ENCODE measurements at regions not wholly inside any gene's neighbourhood (a gene's known extent, or its start where the extent isn't known, plus 50 kb on each side); places are given as distances from the start of the nearest gene placed in this dataset.
A peak's percentile ranks its signal among the peaks of the same experiment; 100 is the strongest.

GRCh38 chr13:78430166-78430791, 173.1 kb downstream of the POU4F1 start:
- in situ Hi-C loops (cut with HindIII; ENCODE audit: low sequenced_read_pairs): no loop called here
- DNase-seq (ENCODE audit: low spot score): no peak

- in situ Hi-C loops (cut with HindIII; ENCODE audit: low sequenced_read_pairs): no loop called here
- DNase-seq (ENCODE audit: low spot score): no peak
Measured at GRCh38 chr13:78428646-78429045, 174.7 kb downstream of the POU4F1 start.

GRCh38 chr13:78426183-78426582, 177.2 kb downstream of the POU4F1 start:
- in situ Hi-C loops (cut with HindIII; ENCODE audit: low sequenced_read_pairs): no loop called here
- DNase-seq (ENCODE audit: low spot score): no peak

GRCh38 chr13:78420814-78421213, 182.5 kb downstream of the POU4F1 start:
- in situ Hi-C loops (cut with HindIII; ENCODE audit: low sequenced_read_pairs): no loop called here
- no peak for DNase-seq (ENCODE audit: low spot score)

GRCh38 chr13:78413887-78414553, 189.3 kb downstream of the POU4F1 start:
- in situ Hi-C loops (cut with HindIII; ENCODE audit: low sequenced_read_pairs): no loop called here
- no peak for DNase-seq (ENCODE audit: low spot score)

GRCh38 chr13:78410847-78411246, 192.5 kb downstream of the POU4F1 start:
- no peak for DNase-seq (ENCODE audit: low spot score)
- in situ Hi-C loops (cut with HindIII; ENCODE audit: low sequenced_read_pairs): no loop called here

- no peak for DNase-seq (ENCODE audit: low spot score)
- in situ Hi-C loops (cut with HindIII; ENCODE audit: low sequenced_read_pairs): no loop called here
Measured at GRCh38 chr13:78410164-78410563, 193.2 kb downstream of the POU4F1 start.

GRCh38 chr13:78409172-78409571, 194.2 kb downstream of the POU4F1 start:
- in situ Hi-C loops (cut with HindIII; ENCODE audit: low sequenced_read_pairs): no loop called here
- DNase-seq (ENCODE audit: low spot score): no peak

GRCh38 chr13:78404846-78405360, 198.4 kb downstream of the POU4F1 start:
- in situ Hi-C loops (cut with HindIII; ENCODE audit: low sequenced_read_pairs): no loop called here
- DNase-seq (ENCODE audit: low spot score): no peak

GRCh38 chr13:78402708-78403400, 200.5 kb downstream of the POU4F1 start:
- DNase-seq (ENCODE audit: low spot score): no peak
- in situ Hi-C loops (cut with HindIII; ENCODE audit: low sequenced_read_pairs): no loop called here

GRCh38 chr13:78401873-78402707, 201.3 kb downstream of the POU4F1 start:
- no peak for DNase-seq (ENCODE audit: low spot score)
- in situ Hi-C loops (cut with HindIII; ENCODE audit: low sequenced_read_pairs): no loop called here

GRCh38 chr13:78398743-78399410, 204.5 kb downstream of the POU4F1 start:
- in situ Hi-C loops (cut with HindIII; ENCODE audit: low sequenced_read_pairs): no loop called here
- no peak for DNase-seq (ENCODE audit: low spot score)

GRCh38 chr13:78393286-78394142, 209.8 kb downstream of the POU4F1 start:
- no peak for DNase-seq (ENCODE audit: low spot score)
- in situ Hi-C loops (cut with HindIII; ENCODE audit: low sequenced_read_pairs): no loop called here

GRCh38 chr13:78383899-78384298, 219.5 kb downstream of the POU4F1 start:
- DNase-seq (ENCODE audit: low spot score): no peak
- in situ Hi-C loops (cut with HindIII; ENCODE audit: low sequenced_read_pairs): no loop called here

GRCh38 chr13:78383071-78383484, 220.3 kb downstream of the POU4F1 start:
- in situ Hi-C loops (cut with HindIII; ENCODE audit: low sequenced_read_pairs): no loop called here
- peak; percentile 66 for DNase-seq (ENCODE audit: low spot score)

GRCh38 chr13:78382491-78382890, 220.9 kb downstream of the POU4F1 start:
- in situ Hi-C loops (cut with HindIII; ENCODE audit: low sequenced_read_pairs): no loop called here

GRCh38 chr13:78376822-78377221, 226.5 kb downstream of the POU4F1 start:
- in situ Hi-C loops (cut with HindIII; ENCODE audit: low sequenced_read_pairs): no loop called here

More at GRCh38 chr13:78382491-78382890, 220.9 kb downstream of the POU4F1 start:
- DNase-seq (ENCODE audit: low spot score): peak; percentile 93

GRCh38 chr13:78376033-78376432, 227.3 kb downstream of the POU4F1 start:
- DNase-seq (ENCODE audit: low spot score): no peak
- in situ Hi-C loops (cut with HindIII; ENCODE audit: low sequenced_read_pairs): no loop called here

More at GRCh38 chr13:78376822-78377221, 226.5 kb downstream of the POU4F1 start:
- no peak for DNase-seq (ENCODE audit: low spot score)

All from G401 (cell line).